NCI-H524 (cell line): ENCODE measurements at regions not wholly inside any gene's neighbourhood (a gene's known extent, or its start where the extent isn't known, plus 50 kb on each side); places are given as distances from the start of the nearest gene placed in this dataset.

ENCODE experiments used
- DNase-seq, 2 experiments: peaks; one replicate each; lab custom pipeline; 2025; lab: John Stamatoyannopoulos, UW

DNA sequence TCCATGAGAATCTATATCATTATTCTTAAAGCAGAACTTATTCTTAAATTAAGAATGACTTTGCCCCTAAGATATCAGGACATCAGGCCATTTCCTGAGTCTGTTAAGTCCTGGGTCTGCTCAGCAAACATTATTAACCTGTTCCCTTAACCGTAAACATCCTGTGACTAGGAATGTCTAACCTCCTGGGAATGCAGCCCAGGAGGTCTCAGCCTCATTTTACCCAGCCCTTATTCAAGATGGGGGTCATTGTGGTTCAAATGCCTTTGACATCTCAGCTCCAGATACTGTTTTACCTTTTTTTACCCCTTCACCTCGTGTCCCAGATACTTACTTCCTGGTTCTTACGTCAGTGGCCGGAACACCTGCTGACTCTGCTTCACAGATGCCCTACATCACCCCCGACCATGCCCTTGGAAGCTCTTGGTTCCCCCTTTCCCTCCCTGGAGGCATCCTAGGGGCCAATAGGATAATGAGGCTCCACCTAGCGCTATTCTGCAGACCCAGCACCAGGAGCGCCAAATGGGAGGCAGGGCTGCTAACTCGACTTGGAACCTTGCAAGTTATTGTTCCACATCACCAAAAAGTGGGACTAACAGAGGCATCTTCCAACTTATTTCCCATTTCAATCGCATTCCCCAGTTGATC lies 182.5 kb downstream of the MED10 start:
- no peak for DNase-seq

DNA sequence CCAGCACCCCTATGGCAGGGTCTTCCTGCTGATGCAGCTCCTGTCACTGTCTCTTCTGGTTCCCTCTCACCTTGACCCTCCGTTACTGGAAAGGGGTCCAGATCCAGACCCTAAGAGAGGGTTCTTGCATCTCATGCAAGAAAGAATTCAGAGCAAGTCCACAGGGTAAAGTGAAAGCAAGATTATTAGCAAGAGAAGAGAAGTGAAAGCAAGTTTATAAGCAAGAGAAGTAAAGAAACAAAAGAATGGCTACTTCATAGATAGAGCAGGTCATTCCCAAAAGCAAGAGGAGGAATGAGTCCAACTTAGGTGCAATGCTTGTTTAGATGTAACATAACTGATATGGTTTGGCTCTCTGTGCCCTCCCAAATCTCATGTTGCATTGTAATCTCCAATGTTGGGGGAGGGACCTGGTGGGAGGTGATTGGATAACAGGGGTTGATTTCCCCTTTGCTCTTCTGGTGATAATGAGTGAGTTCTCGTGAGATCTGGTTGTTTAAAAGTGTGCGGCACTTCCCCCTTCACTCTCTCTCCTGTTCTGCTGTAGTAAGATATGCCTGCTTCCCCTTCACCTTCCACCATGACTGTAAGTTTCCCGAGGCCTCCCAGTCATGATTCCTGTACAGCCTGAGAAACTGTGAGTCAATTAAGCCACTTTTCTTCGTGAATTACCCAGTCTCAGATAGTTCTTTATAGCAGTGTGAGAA lies 183.3 kb downstream of the MED10 start:
- DNase-seq = no peak

DNA sequence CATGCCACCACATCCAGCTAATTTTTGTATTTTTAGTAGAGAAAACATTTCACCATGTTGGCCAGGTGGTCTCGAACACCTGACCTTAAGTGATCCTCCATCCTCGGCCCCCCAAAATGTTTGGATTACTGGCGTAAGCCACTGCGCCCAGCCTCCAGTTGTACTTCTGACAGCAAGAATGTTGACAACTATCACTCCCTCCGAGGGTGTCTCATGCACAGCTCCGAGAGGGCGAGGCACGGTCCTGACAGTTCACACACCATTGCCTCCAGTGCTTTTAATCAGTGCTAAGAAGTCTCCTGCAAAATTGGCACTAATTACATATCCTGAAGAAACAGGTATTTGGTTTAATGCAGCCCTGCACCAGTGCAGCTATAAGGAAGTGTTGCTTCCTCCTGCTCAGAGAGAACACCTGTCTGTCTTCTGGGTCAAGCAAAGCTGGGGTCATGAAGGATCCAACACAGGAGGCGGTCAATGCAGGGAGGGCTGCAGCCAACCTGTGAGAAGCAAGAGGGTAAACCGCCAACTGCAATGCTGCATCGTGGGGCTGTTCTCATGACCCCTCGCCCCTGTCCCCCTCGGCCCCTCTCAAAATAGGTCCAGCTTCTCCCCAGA lies 184.0 kb downstream of the MED10 start:
- DNase-seq = no peak

DNA sequence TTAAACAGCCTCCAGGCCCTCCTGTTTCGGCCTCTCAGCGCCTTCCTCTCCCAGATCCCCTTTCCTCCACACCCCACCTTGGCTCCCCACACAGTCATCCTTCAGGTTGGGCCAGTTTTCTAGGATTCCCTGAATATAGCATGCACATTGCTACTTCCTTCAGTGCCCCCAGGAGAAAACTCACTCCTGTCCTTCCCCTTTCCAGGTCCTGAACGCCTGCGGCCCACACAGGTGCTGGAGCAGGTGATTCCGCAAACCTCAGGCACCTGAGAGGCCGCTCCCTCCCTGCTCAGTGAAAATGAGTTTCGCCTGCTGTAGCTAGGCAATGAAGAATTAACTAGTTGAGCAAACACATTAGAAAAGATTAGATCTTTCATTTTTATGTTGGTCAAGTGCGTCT lies 185.0 kb downstream of the MED10 start:
- no peak for DNase-seq

DNA sequence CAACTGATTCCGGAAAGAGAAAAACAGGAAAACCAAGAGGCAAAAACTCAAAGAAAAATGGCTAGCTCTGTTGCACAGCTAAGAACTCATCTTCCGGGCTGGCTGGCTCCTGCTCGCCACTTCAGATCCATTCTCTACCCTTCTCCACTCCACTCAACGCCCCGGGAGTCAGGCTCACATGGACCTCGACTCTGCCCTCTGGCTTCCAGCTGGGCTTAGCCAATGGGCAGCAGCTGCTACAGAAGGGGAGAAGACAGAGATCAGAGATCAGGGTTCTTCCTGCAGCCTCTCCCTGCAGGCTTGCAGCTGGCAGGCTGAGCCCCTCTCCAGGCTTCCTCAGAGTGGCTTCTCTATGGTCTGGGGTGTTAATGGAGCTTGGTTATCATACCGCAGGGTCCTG lies 187.5 kb downstream of the MED10 start:
- DNase-seq = peak in 1 of 2 experiments; percentile 32

DNA sequence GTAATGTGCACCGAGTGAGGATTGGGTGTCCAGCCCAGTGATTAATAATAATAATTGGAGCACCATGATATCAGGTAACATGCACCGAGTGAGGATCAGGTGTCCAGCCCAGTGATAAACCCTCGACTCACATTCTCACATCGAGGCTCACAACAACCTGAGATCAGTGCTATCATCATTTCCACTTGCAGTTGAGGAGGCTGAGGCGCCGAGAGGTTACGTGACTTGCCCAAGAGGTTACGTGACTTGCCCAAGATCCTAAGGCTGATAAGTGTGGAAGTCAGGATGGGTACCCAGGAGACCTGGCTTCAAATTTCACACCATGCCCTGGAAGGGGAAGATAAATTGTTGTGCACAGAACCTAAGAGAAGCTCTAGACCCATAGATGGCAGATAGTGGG lies 189.4 kb downstream of the MED10 start:
- DNase-seq = no peak

DNA sequence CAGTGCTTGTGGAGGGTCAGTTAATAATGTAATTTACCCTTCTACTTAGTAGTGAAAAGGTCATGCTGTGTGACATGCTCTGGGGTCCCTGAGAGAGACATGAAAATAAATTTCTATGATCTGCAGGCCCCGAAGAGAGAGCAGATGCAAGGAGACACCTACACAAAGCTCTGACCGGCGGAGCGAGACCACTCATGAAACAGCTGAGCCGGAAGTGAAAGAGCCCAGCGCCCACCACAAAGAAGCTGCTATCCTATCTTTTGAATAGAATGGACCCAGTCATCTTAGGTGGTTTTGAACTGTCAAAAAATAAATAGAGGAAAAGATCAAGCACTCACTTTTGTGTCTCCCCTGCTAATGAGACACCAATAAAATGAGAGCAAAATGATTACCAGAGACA lies 190.0 kb downstream of the MED10 start:
- DNase-seq = peak in 1 of 2 experiments; percentile 56

DNA sequence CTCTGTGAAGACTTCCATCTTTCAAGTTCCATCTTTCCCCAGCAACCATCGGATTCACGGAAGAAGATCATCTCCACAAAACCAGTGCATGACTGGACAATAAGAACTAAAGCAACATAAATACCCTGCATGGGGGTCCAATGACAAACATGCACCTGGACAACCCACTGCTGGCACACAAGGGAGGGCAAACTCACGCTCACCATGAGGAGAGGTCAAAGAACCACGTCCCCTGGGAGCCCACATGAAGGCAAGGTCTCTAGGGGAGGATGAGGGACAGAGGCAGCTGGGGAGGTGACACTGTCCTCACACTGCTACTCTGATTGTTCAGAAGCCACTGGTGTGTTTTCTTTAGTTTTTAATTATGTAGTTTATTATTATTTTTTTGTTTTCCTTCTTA lies 190.8 kb downstream of the MED10 start:
- no peak for DNase-seq

DNA sequence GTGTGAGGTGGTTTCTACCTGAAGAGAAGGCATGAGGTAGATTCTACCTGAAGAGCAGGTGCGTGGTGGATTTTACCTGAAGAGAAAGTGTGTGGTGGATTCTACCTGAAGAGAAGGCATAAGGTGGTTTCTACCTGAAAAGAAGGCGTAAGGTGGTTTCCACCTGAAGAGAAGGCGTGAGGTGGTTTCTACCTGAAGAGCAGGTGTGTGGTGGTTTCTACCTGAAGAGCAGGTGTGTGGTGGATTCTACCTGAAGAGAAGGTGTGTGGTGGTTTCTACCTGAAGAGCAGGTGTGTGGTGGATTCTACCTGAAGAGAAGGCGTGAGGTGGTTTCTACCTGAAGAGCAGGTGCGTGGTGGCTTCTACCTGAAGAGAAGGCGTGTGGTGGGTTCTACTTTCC lies 192.8 kb downstream of the MED10 start:
- DNase-seq = no peak

DNA sequence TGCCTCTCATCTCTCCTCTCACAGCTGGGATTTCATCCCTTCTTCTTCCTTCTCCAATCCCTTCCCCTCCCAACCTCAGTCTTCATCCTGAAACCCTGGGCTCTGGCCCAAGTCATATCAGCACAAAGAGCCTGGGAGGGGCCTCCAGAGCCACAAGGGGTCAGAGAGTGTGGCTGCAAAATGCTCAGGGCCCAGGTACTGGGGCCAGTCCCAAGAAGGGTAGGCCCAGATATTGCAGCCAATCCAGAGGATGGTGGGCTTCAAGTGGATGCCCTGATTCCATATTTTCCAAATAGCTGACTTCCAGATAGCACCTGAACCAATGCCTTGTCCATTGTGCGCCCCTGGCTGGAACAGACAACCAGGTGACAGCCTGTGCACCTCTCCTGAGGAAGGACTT lies 193.9 kb downstream of the MED10 start:
- DNase-seq = no peak

DNA sequence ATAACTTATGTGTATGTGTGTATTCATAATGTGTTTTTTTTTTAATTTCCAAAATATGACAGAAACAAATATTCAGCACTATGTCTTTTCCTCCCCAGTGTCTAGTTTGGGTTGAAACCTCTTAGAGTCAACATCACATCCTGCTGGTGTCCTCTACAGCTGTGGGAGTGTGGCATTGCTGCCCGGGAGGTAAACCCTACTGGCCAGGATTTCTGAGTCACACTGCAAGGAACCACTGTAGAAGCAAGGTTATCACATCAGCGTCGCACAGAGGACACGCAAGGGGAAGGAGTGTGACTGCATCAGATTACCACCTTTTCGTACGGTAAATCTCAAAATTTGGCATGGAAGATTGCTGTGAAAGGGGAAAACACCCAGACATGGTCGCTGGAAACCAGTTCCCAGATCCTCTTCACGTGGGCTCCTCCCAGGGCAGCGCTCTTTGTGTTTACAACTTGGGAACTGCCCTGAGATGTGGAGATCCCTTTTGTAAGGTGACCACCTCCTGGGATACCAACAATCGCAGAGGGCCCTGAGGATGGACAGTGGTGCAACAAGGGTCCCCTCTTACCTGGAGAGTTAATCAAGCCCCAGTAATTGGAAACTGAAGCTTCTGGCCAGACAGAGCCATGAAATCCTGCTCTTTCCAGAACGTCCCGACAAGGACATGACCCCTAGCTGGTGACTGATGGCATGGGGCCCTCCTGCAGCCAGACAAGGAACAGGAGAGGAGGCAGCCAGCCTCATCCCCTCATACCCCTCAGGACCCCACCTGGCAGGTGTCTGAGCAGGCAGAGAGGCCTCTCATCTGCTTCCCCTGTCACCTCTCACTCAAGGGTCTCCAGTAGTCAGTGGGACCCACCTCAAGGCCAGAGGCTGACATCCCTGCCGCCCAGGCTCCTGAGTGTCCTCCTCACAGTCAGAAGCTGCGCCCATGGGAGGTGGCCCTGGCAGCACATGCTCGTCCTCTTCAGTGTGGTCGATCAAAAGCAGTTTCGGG lies 194.7 kb downstream of the MED10 start:
- no peak for DNase-seq

DNA sequence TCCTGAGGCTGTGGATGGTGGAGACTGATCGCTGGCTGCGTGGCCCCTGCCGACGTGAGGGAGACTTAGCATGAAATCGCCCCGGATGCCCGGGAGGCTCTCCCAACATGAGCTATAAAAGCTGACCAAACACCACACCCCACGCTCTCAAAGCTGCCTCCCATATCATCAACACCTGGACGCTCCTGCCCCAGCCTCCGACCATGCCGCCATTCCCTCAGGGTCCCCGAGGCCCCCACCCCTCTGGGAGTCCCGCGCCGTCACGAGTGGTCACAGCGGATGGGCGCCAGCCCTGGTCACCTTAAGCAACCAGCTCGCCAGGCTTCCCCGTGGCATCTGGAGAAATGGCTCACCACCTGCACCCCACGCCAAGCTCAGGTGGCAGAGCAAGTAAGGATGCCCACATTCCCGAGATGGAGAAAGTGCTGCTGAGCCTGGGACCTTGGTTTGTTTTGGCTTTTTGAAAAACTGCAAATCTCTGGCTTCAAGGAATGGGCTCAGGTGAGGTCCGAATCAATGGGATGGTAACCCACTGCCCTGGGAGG lies 196.0 kb downstream of the MED10 start:
- DNase-seq = no peak

DNA sequence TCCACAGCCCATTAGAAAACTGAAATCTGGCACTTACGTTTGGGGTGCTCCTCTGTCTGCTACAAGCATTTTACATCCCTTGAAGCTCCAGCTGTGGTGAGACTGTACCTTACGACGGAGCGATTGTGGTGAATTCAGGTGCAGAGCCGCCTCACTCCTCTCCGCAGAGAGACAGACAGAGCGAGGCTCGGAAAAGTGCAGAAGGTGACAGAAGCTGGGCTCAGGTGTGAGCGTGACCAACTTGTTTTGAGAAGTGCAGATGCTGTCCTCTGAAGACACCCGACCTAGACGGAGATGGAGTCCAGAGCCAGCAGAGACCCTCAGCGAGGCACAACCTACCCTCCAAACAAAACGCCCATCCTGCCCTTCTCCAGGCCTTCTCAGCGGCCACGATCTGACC lies 196.5 kb downstream of the MED10 start:
- no peak for DNase-seq

DNA sequence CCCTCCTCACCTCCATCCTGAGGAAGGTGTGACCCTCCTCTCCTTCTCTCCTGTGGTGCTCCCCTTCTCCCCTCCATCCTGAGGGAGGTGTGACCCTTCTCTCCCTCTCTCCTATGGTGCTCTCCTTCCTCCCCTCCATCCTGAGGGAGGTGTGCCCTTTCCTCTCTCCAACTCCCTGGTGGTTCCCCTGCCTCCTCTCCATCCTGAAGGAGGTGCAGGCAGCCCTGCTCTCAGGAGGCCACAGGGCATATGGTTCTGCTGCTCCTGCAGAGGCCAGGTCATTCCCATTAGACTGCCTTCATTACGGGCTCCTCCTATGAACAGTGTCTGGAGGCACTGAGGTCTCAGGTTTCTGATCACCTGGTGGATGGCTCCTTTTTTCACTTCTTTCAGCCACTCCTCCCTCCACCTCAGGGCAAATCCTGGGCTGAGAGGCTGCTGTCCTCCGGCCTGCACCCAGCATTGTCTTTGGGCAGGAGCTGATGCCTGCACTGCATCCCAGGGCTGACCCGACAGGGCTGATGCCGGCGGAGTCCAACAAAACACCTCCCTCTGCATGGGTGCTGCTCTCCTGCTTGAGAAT lies 197.1 kb downstream of the MED10 start:
- DNase-seq = no peak

DNA sequence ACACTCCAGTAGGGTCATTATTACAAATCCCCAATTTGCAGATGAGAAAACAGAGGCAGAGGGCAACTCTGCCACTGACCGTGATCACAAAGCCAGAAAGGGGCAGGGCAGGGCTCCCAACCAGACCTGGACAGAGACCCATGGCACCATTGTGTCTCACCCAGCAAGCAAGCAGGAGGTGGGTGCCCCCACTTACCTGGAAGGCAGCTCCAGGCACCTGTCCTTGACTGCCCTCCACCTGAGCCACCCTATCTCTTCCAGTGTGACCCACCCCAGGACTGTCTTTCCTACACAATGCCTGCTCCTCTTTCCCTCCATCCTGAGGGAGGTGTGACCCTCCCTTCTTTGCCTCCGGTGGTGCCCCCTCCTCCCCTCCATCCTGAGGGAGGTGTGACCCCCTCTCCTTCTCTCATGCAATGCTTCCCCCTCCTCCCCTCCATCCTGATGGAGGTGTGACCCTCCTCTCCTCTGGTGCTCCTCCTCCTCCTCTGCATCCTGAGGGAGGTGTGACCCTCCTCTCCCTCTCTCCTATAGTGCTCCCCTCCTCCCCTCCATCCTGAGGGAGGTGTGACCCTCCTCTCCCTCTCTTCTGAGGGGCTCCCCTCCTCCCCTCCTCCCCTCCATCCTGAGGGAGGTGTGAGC lies 198.0 kb downstream of the MED10 start:
- DNase-seq = no peak

DNA sequence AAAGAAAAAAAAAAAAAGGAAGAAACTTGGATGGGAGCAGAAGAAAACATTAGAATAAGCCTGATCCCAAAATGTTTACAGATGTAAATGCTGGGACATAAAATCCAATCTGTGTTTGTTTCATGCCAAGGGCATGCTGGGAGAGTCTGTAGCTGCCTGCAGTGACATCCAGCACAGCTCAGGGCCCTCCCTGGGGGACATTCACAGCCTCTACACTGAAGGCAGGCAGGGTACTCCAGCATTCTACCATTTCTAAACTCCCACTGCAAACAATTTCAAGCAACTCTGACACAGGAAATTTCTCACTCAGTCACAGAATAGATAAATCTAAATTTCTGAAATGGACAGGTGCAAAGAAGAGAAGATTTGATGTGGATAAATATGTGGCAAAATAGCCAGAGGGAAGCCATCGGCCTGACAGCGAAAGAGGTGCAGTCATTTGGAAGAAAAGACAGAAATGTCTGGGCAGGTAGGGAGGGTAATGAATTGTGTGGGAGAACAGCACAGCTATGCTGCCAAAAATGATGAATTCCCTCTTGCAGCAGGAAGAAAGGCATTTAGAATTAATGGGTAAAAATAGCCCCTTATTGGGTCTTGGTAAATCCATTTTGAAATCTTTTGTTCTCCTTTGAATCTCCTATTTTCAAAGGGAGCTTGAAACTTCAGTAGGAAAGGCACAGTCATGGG lies 199.4 kb downstream of the MED10 start:
- no peak for DNase-seq

DNA sequence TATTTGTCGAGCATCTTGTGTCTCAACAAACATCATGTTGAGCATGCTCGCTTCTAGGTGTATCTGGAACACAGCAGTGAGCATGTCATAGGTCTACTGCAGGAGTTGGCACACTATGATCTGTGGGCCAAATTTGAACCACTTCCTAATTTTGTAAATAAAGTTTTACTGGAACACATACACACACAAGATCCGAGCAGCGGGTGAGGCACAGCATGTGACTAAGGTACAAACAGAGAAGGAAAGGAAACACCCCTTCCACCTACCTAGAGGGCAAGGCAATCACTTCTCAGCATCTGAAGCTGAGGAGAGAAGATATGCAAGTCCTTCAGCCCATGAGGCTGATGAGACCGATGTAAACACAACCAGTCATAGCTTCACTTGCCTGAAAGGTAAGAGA lies 200.4 kb downstream of the MED10 start:
- DNase-seq = no peak

DNA sequence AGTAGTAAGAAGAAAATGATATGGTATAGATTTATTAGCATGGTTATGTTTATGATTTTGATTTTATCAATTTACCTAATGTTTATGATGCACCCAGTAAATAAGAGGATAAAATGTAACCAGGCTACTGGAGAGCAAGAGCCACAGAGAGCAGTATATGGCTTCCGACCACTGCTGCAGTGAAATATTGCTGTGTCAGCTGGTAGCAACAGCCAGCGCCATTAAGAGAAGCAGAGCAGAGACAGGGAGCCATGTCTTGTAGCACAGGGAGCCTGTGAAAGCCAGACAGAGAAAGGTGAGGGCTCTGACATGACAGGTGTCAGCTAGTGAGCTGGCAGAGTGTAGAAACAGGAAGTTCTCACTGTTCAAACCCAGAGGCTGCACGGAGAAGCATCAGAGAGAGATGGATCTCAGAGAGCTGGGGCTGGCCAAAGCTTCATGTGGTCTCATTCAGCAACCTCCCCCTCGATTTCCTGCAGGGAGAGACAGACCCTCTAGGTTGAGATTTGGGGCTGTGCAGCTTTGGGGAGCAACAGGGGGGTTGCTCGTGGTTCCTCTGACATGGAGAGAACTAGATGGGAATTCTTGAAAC lies 202.1 kb downstream of the MED10 start:
- DNase-seq = no peak

DNA sequence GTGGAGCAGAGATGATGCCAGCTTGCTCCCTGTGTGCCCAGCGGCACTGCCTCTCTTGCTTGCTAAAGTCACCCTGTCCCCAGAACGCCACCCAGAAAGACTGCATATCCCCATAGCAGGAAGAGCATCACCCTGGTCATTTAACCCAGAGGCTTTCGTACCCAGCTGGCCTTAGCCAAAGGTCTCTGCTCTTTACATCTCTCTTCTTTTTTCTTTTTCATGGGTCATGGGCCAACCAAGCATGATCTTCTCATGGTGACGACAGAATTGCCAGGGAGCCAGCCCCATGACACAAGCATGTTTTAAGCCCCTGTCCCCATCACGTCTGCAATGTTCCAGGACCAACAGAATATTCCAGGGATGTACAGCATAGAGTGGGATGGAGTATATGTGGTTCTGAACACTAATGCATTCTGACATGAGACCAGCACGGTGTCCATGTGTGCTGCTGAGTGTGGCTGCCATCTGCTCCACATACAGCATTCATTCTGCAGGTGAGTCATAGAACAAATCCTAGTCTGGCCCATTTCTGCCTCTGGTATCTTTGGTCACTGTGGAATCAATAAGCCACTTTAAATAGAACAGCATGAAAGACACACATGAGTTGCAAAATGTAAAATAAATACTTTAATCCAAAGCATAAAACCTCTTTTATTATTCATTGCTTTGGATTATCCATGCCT lies 203.0 kb downstream of the MED10 start:
- peak in 1 of 2 experiments; percentile 37 for DNase-seq

DNA sequence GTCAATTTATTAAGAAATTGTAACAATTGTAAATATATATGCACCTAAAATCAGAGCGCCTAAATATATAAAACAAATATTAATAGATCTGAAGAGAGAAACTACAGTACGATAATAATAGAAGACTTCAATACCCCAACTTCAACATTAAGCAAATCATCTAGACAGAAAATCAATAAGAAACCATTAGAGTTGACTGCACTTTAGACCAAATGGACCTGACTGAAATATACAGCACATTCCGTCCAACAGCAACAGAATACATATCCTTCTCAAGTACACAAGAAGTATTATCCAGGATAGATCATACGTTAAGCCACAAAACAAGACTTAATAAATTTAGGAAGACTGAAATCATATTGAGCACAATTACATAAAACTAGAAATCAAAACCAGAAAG lies 208.7 kb downstream of the MED10 start:
- no peak for DNase-seq
